ENCODE measurements at regions not wholly inside any gene's neighbourhood (a gene's known extent, or its start where the extent isn't known, plus 50 kb on each side); places are given as distances from the start of the nearest gene placed in this dataset.

DNA sequence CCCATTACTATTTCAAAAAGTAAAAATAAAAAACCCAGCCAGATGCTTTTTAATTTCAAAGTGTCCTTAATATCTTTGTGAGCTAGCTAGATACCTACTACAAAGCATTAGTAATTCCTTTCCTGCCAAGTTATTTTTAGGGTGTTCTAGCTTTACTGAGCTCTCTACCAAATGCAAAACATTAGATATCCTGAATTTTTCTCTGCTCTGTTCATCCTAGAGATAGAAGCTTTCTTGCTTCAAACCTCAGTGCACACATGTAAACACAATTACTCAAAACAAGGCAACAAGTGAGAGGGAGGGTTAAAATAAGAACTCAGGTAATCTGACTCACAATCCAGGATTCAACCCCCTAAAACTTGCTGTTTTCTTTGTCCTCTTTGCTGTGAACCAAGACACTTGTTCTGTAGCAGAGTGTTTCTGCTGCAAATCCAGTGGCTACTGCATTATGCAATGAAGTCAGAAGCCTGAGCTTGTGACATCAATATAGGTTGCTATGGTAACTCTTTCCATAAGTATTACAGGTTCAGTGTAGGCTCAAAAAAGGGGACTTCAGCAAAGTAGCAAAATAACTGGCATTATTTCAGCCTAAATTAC is 72.6 kb upstream of the STXBP5 start:
- TF ChIP-seq SIX5 (IDR thresholded peaks at IDR 0.05; ENCODE audit: low read depth, low read length, severe bottlenecking) (no peak), STAT1 (conservative IDR thresholded peaks at IDR 0.05) (no peak), ZNF207 (IDR thresholded peaks at IDR 0.05; ENCODE audit: borderline replicate concordance) (no peak), SREBF2 (IDR thresholded peaks at IDR 0.05; ENCODE audit: low read length) (no peak), TARDBP (IDR thresholded peaks at IDR 0.05; ENCODE audit: borderline replicate concordance) (no peak), HCFC1 (IDR thresholded peaks at IDR 0.05; ENCODE audit: low read length) (no peak)
- TF ChIP-seq, protein P1, sequence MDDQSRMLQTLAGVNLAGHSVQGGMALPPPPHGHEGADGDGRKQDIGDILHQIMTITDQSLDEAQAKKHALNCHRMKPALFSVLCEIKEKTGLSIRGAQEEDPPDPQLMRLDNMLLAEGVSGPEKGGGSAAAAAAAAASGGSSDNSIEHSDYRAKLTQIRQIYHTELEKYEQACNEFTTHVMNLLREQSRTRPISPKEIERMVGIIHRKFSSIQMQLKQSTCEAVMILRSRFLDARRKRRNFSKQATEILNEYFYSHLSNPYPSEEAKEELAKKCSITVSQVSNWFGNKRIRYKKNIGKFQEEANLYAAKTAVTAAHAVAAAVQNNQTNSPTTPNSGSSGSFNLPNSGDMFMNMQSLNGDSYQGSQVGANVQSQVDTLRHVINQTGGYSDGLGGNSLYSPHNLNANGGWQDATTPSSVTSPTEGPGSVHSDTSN (IDR thresholded peaks at IDR 0.05; ENCODE audit: insufficient replicate concordance, low read depth, low read length) = no peak
- Histone ChIP-seq H3K79me2 (ENCODE audit: control insufficient read depth, insufficient read depth, low read length) (no peaks in the 10 kb centered on the region), H3K4me3 (no peak overlapping the region), H3K27ac (ENCODE audit: control insufficient read depth, insufficient read depth) (no peak overlapping the region), H3K9ac (ENCODE audit: control insufficient read depth, insufficient read depth, low read length) (no peak overlapping the region), H2AFZ (ENCODE audit: control insufficient read depth, low read depth, low read length) (no peak overlapping the region), H3K36me3 (ENCODE audit: control insufficient read depth in 2 of 2, insufficient read depth in 2 of 2, low read length in 1 of 2) (no peaks in the 10 kb centered on the region), H3K9me3 (replicated peaks; ENCODE audit: control insufficient read depth, insufficient read depth, low read length) (no peaks in the 10 kb centered on the region), H3K4me2 (ENCODE audit: control insufficient read depth, insufficient read depth) (no peak overlapping the region), H4K20me1 (ENCODE audit: control insufficient read depth, insufficient read depth) (no peaks in the 10 kb centered on the region), H3K27me3 (replicated peaks in 1 of 2; ENCODE audit: control insufficient read depth in 2 of 2, insufficient read depth in 2 of 2, low read length in 1 of 2) (no peaks in the 10 kb centered on the region), H3K4me1 (ENCODE audit: control insufficient read depth, insufficient read depth, low read length) (no peaks in the 10 kb centered on the region)
- FAIRE-seq (no peak), ATAC-seq (no peak), DNase-seq (ENCODE audit: low read depth, low spot score) (no peak)
- ChIA-PET SMC1A (ENCODE audit: uncharacterized antibody, unreplicated experiment) (no interaction called here), RAD21 (ENCODE audit: unreplicated experiment) (no interaction called here), POLR2A (no interaction called here), CTCF (no interaction called here)
- BruUV-seq (replicated peaks) = no TSS peak
- in situ Hi-C loops (cut with MboI) (no loop called here), intact Hi-C loops (cut with micrococcal nuclease; ENCODE audit: unreplicated experiment) (no loop called here)

DNA sequence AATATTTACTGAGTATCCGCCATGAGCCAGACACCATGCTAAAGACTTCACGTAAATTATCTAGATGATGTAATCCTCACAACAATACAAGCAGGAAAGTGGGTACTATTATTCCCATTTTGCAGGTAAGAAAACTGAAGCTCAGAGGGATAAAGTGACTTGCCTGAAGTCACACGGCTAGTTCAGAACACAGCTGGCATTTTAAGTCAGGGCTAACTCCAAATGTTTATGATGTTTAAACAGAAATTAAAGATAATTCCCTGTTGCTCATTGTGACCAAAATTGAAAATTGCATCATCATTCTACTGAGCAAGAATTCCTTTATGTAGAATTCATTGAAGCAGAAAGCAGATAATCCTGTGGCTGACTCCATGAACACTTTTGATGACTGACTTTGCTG is 71.3 kb upstream of the STXBP5 start:
- Histone ChIP-seq H3K4me1 (ENCODE audit: control insufficient read depth, insufficient read depth, low read length) (no peaks in the 10 kb centered on the region), H3K27me3 (replicated peaks in 1 of 2; ENCODE audit: control insufficient read depth in 2 of 2, insufficient read depth in 2 of 2, low read length in 1 of 2) (no peaks in the 10 kb centered on the region), H3K79me2 (ENCODE audit: control insufficient read depth, insufficient read depth, low read length) (no peaks in the 10 kb centered on the region), H3K27ac (ENCODE audit: control insufficient read depth, insufficient read depth) (no peak overlapping the region), H2AFZ (ENCODE audit: control insufficient read depth, low read depth, low read length) (no peak overlapping the region), H4K20me1 (ENCODE audit: control insufficient read depth, insufficient read depth) (no peaks in the 10 kb centered on the region), H3K36me3 (ENCODE audit: control insufficient read depth in 2 of 2, insufficient read depth in 2 of 2, low read length in 1 of 2) (no peaks in the 10 kb centered on the region), H3K4me3 (no peak overlapping the region), H3K9ac (ENCODE audit: control insufficient read depth, insufficient read depth, low read length) (no peak overlapping the region), H3K4me2 (ENCODE audit: control insufficient read depth, insufficient read depth) (no peak overlapping the region), H3K9me3 (replicated peaks; ENCODE audit: control insufficient read depth, insufficient read depth, low read length) (no peaks in the 10 kb centered on the region)
- intact Hi-C loops (cut with micrococcal nuclease; ENCODE audit: unreplicated experiment) = no loop called here
- ChIA-PET RAD21 (ENCODE audit: unreplicated experiment) (no interaction called here), SMC1A (ENCODE audit: uncharacterized antibody, unreplicated experiment) (no interaction called here), CTCF (no interaction called here), POLR2A (no interaction called here)
- TF ChIP-seq RFX5 (IDR thresholded peaks at IDR 0.05; ENCODE audit: low read depth, low read length) = no peak
- TF ChIP-seq CHD1 (IDR thresholded peaks at IDR 0.05; ENCODE audit: low read depth, low read length) = no peak
- TF ChIP-seq ETV6 (conservative IDR thresholded peaks at IDR 0.05 in 1 of 2, IDR thresholded peaks at IDR 0.05 in 1 of 2; ENCODE audit: borderline replicate concordance in 1 of 2, low read depth in 1 of 2) = no peak
- WGBS (ENCODE audit: insufficient coverage, insufficient replicate concordance, low lambda C conversion rate, missing lambda C conversion rate) = 78% methylated on average over 3 of the region's 3 CpGs
- ATAC-seq (no peak), DNase-seq (ENCODE audit: low read depth, low spot score) (no peak), FAIRE-seq (no peak)
- in situ Hi-C loops (cut with MboI) = no loop called here
- BruUV-seq (replicated peaks) = no TSS peak

Data from GM12878 (cell line).